ENCODE measurements at regions not wholly inside any gene's neighbourhood (a gene's known extent, or its start where the extent isn't known, plus 50 kb on each side); places are given as distances from the start of the nearest gene placed in this dataset.

DNA sequence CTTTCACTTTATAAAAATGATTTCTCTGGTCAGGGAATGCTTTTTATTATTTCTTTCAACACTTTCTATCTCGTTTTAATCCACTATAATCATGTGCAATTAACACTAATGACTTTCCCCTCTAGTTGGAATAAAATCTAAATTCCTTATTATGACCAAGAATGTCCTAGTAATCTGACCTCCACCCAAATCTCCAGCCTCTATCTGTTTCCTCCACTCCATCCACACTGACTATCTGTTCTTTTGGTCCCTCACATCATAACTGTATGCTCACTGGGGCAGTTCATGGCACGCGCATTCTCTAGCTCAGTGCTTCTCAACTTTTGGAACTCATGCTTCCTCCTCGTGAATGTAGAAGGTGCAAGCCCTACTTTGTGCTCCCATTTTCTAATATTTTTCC lies 244.7 kb downstream of the POSTN start:
- DNase-seq: no peak

DNA sequence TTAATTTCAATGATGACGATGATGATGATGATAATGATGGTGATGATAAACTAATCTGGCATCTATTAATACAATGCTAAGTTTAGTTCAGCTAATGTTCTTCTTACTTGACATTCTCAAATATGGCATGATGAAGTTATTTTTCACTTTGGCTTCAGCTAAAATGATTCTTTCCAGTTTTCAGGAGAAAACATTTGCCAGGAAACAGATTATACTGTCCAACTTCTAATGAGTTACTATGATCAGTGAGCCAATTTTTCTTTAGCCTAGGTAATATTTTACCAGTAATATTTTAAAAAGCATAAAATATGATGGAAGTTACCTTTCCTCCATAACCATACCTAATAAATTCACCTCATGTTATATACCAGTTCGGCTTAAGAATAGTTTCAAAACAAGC lies 245.7 kb upstream of the CSNK1A1L start:
- no peak for DNase-seq

DNA sequence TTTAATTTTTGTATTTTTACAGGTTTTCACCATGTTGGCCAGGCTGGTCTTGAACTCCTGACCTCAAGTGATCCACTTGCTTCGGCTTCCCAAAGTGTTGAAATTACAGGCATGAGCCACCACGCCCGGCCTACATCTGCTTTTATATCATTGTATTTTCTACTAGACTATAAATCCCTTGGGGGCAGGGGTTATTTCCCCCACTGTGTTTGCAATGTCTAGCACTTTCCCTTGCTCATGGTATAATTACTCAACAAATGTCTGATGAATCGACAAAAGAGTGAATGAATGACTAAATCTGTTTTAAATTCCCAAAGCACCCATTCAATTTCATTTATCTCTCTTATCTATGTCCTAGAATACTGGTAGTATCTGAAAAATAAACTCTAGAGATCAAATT lies 244.5 kb upstream of the CSNK1A1L start:
- no peak for DNase-seq

- DNase-seq: no peak
Measured at GRCh38 chr13:37348916-37349643, 243.6 kb upstream of the CSNK1A1L start.

DNA sequence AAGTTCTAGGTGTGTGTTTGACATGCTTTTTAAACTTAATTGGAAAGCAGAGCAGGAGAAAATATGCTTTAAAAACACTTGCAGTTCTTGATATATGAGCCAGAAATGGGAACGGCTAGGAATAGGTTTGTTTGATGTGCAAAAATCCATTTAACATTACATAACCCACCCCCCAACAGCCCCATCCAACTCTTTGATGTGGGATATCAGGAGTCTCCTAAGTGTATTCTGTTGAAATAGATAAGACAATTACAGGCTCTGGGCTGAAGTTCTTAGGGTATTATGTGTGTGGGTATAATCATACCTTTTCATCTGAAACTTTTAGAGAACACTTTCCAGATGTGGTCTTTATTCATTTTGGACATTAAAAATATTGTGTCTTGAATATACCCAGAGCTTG lies 240.4 kb upstream of the CSNK1A1L start:
- DNase-seq: no peak

GRCh38 chr13:37345391-37345790 lies 239.9 kb upstream of the CSNK1A1L start:
- no peak for DNase-seq

GRCh38 chr13:37344056-37344455 lies 238.6 kb upstream of the CSNK1A1L start:
- no peak for DNase-seq

DNA sequence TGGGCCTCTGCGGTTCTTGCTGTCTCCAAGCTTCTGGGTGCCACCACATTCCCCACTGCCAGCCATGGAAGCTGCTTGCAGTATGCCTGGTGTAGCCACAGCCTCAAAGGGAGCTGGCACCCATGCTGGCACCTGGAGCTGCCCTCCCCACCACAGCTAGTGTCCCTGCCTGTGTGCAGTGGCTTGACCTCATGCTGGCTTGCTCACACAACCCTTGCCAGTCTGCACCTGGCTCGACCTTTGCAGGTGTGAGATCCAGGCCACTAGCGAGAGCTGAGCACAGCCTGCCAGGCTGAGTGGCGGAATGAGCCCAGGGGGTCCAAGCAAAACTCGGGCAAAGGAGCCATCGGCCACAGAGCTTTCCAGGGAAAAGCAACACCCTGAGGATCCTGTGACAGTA lies 236.7 kb upstream of the CSNK1A1L start:
- DNase-seq: no peak

- DNase-seq: no peak
Measured at GRCh38 chr13:37340901-37341670, 235.6 kb upstream of the CSNK1A1L start.

- no peak for DNase-seq
Measured at GRCh38 chr13:37339386-37339735, 233.9 kb upstream of the CSNK1A1L start.

GRCh38 chr13:37338726-37339385 lies 233.4 kb upstream of the CSNK1A1L start:
- no peak for DNase-seq

DNA sequence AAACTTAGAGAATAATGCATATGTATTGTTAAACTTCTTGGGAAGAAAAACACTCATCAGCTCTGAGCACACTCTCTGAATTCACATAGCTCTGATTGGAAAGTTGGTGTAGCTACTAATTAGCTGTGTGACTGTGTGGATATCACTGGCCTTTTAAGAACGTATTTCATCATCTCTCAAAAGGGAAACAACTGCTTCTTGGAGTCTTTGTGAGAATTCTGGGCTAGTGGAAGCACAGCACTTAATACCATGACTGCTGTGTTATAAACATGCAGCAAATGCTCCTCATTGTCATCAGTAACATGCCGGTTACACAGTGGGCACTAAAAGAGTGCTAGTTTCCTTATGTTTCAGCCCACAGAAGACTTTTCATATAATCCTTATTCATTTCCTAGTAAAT lies 220.9 kb upstream of the CSNK1A1L start:
- DNase-seq: no peak

- no peak for DNase-seq
Measured at GRCh38 chr13:37319031-37319443, 213.6 kb upstream of the CSNK1A1L start.

GRCh38 chr13:37316935-37317334 lies 211.5 kb upstream of the CSNK1A1L start:
- DNase-seq: no peak

GRCh38 chr13:37313372-37313771 lies 207.9 kb upstream of the CSNK1A1L start:
- DNase-seq: no peak

DNA sequence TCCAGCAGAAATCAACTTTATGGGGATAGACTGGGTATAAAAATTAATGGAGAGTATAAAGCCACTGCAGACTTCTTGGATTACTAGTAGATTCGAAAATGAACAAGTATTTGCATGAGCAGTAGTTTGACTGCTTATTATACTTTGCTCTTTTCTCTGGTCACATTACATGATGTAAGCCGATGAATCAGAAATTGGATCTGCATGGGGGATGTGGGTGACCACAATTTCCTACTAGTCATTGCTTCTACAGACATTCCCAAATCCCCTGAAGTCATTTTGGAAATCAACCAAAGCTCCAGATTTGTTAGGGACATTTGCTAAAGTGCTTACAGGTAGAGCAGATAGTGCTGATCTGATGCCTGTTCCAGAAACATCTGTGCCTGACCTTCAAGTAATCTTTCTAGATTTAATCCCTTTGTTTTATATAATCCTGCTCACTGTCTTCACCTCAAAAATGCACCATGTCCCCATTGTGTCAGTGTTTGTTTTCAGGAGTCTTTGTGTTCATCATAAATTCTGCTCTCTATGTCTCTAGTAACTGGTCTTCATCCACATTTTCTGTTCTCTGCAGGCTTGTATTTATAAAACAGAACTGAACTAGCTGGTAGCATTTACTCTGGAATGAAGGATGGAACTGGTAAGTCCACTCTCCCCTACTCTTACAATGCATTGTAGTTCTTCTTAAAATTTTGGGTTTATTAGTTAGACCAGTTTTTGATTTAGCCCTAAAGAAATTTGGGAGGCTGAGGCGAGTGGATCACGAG lies 201.5 kb upstream of the CSNK1A1L start:
- no peak for DNase-seq

DNA sequence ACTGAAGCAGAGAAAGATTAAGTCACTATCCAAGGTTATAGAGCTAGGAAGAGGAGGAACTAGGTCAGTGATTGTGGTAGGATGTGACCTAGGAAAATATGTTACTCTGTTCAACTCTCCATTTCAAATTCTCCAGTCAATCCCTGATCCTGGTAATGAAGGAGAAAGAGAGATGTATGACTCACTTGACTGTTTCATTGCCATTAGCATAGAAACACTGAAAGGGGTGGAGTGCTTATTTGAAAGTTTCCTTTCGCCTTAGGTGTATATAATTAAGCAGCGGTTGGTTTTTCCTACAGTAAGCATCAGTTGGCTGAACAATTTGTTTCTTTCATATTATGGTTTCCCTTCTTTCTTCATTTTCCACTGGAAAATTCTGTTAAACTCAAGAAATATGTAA lies 198.1 kb upstream of the CSNK1A1L start:
- no peak for DNase-seq

- no peak for DNase-seq
Measured at GRCh38 chr13:37302686-37303085, 197.2 kb upstream of the CSNK1A1L start.

DNA sequence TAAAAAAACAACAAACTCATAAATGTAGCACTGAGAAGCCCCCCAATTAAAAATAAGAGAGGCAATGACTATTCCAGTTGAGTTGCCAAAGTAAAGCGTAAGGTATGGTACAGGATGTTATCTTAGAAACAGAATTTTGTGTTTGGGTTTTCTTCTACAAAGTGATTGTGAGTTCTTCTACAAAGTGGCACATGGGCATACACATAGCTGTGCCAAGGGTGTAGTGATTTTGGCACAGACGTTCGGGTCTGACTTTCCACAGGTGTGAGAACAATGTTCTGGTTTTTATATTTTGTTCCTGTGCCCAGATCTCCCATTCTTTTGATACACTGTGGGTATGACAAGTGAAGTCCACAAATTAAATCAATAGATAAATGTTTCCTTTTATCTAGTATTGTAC lies 190.1 kb upstream of the CSNK1A1L start:
- no peak for DNase-seq

DNA sequence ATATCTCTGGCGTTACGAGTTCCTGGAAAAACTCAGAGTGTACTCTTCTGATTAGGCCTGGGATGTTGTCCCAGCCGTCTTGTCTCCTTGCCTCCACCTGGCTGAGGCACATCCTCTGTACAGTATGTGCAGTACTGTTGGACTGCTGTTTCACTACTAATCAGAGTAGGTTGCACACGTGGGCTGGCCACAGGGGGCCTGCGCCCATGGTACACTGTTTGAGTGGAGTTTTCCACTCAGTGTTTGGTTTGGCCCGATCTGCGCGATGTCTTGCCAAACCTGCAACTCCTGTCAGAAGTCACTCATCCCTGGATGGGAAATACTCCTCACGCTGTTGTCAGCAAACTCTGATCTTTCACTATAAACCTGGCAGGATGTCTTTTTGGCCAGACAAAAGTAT lies 189.6 kb upstream of the CSNK1A1L start:
- no peak for DNase-seq

DNA sequence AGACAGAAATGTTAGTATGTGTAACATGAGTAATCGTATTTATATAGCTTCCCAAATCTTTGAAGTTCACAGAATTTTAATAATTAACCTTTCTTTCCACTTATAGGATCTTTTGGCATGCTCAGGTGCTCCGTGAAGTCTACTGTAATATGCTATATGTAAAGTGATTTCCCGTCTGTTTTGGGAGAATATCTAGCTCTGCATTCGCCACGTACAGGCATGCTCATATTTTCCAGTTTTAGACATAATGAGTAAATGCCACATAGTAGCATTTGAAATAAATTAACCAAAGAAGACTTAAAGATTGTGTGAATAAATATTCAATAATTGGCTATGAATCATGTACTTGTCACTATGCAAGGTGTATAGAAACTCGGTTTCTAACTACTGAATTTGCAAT lies 189.0 kb upstream of the CSNK1A1L start:
- no peak for DNase-seq

- no peak for DNase-seq
Measured at GRCh38 chr13:37293295-37293694, 187.8 kb upstream of the CSNK1A1L start.

DNA sequence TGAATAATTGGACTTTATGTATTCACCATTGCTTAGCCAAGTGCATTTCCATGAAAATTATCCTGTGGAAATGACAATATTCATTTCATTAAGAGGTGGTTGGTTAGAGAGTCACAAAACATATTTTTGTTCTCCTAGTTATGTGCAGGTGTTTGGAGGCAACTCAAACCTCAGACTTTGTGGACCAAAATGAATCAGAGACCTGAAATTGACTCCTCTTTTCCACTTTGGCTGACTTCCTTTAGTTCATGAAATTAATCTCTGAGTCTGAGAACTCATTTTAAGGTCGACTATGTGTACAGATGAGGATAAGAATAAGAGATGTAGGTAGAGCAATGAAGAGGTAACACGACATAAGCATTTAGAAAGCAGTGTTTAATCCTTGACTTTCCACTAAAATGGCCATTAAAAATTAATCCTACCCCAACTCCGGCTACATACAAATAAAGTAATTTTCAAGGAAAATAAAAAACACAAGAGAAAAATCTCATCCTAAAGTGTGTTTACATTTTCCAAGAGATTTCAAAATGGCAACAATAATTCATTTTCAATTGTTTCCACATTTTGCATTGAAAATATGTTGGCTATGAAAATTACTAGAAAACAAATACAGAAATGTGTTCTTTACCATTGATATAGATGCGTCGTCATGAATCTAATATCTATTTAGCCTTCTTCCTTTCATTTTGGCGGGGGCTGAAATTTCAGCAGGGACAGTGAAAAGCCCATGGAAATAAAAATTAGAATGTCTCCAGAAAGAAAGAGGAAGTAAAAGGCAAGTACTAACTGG lies 185.4 kb upstream of the CSNK1A1L start:
- DNase-seq: no peak

All from SHP77 treated with DMSO at 0.1 percent for 48 hours (cell line).